ENCODE measurements at regions not wholly inside any gene's neighbourhood (a gene's known extent, or its start where the extent isn't known, plus 50 kb on each side); places are given as distances from the start of the nearest gene placed in this dataset.
"Not testable (repeated sequence)": the region's sequence is repeated elsewhere in the genome, so short reads cannot be mapped to it uniquely, and the experiment has no call there.

DNA sequence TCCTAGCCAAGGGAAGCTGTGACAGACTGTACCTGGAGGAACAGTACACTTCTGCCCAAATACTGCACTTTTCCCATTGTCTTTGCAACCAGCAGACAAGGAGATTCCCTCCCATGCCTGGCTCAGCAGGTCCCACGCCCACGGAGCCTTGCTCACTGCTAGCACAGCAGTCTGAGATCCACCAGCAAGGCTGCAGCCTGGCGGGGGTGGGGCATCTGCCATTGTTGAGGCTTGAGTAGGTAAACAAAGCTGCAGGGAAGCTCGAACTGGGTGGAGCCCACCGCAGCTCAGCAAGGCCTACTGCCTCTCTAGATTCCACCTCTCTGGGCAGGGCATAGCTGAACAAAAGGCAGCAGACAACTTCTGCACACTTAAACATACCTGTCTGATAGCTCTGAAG is 268.9 kb downstream of the OSR1 start:
- TF ChIP-seq, protein P1, sequence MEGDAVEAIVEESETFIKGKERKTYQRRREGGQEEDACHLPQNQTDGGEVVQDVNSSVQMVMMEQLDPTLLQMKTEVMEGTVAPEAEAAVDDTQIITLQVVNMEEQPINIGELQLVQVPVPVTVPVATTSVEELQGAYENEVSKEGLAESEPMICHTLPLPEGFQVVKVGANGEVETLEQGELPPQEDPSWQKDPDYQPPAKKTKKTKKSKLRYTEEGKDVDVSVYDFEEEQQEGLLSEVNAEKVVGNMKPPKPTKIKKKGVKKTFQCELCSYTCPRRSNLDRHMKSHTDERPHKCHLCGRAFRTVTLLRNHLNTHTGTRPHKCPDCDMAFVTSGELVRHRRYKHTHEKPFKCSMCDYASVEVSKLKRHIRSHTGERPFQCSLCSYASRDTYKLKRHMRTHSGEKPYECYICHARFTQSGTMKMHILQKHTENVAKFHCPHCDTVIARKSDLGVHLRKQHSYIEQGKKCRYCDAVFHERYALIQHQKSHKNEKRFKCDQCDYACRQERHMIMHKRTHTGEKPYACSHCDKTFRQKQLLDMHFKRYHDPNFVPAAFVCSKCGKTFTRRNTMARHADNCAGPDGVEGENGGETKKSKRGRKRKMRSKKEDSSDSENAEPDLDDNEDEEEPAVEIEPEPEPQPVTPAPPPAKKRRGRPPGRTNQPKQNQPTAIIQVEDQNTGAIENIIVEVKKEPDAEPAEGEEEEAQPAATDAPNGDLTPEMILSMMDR (IDR thresholded peaks at IDR 0.05) = not testable (repeated sequence)
- TF ChIP-seq POLR2A, POLR2AphosphoS5 (IDR thresholded peaks at IDR 0.05): not testable (repeated sequence)

Measured in gastroesophageal sphincter (tissue), 3 donors.